Stomach (tissue), 8 donors: ENCODE measurements at regions not wholly inside any gene's neighbourhood (a gene's known extent, or its start where the extent isn't known, plus 50 kb on each side); places are given as distances from the start of the nearest gene placed in this dataset.

Experiments used
- DNase-seq, 2 donors: peaks; one replicate each; pipeline versions ENCODE4 v3.0.0 to v3.0.0-alpha.2; 2013 to 2019
- H3K27ac ChIP-seq, 5 donors: fragments of 200-600 bp in 4 of 5; sonication (generic) in 4 of 5; one replicate each; pipeline ENCODE4 v1.5.1; 2013 to 2019; ENCODE audit warnings: mild to moderate bottlenecking in 1 of 5, moderate library complexity in 1 of 5
- H3K27me3 ChIP-seq, 3 donors: fragments of 200-600 bp; sonication (generic); one replicate each; pipeline ENCODE4 v1.5.1; 2017 to 2019; ENCODE audit warnings: mixed run types in 1 of 3
- H3K36me3 ChIP-seq, 4 donors: fragments of 200-600 bp; sonication (generic); 1 replicate in 3 of 4; 2 replicates in 1 of 4; pipeline ENCODE4 v1.5.1; 2016 to 2019
- H3K4me1 ChIP-seq, 4 donors: fragments of 200-600 bp; sonication (generic); one replicate each; pipeline ENCODE4 v1.5.1; 2016 to 2019
- H3K4me3 ChIP-seq, 4 donors: fragments of 200-600 bp; sonication (generic) in 3 of 4; one replicate each; pipeline ENCODE4 v1.5.1; 2016 to 2019; ENCODE audit warnings: mild to moderate bottlenecking in 1 of 4
- H3K9me3 ChIP-seq, 4 donors: fragments of 200-600 bp; sonication (generic); one replicate each; pipeline ENCODE4 v1.5.1; 2016 to 2019
- EP300 ChIP-seq: sonication (generic); formaldehyde crosslinking; IDR thresholded peaks from one replicate; pipeline ENCODE4 v1.6.1; 2017; ENCODE audit warnings: antibody characterized with exemption
- POLR2A ChIP-seq, 4 donors: fragments of 450-650 bp; IDR thresholded peaks; one replicate each; pipeline ENCODE4 v1.6.1; 2016; ENCODE audit warnings: antibody characterized with exemption in 4 of 4, control low read depth in 2 of 4, mild to moderate bottlenecking in 1 of 4, moderate library complexity in 1 of 4
- POLR2AphosphoS5 ChIP-seq, 3 donors: sonication (generic); formaldehyde crosslinking; IDR thresholded peaks; one replicate each; pipeline ENCODE4 v1.6.1; 2016; ENCODE audit warnings: antibody characterized with exemption in 3 of 3
- WGBS, 5 donors: extraction: QIAGEN DNeasy Blood & Tissue Kit in 3 of 5; methylation state at CpG; one replicate each; pipeline versions ENCODE4 v1.1.5 to v1.1.7; 2013 to 2018; 5-methylcytosine and 5-hydroxymethylcytosine counted together
- intact Hi-C: fragments of 100-400 bp; cut with DNase I; formaldehyde crosslinking; loops from one replicate; pipeline ENCODE4 v1.15.1; 2023; ENCODE audit warnings: low total_unique reads
- TF ChIP-seq, protein P1 (sequence below), 7 experiments: fragments of 450-650 bp in 4 of 7; fragments of 200-600 bp in 3 of 7; sonication (generic) in 3 of 7; IDR thresholded peaks; one replicate each; pipeline ENCODE4 v1.5.1; 2016 to 2019; ENCODE audit warnings: antibody characterized with exemption in 7 of 7, control low read depth in 2 of 7, mild to moderate bottlenecking in 1 of 7
- donor health status: healthy with polysubstance abuse.
- donor health status: Bipolar disorder and iron deficiency.
- donor health status: healthy.

DNA sequence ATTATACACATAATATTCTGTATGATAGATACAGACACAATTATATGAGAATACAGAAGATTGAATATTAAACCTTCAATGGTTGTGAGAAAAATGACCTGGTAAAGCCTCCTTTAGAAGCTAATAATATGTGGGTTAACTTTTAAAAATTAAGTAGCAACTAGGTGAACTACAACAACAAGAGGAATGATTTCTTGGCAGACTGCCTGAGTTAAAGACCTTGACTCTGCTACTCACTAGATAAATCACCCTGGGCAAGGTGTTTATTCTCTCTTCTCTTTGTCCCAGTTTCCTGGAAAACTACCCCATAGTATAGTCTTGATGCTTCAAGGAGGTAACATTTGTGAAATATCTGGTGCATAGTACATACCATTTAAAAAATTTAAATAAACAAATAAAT lies 519.6 kb upstream of the TENM4 start:
- Histone ChIP-seq H3K27me3 (no peaks in the 10 kb centered on the region), H3K9me3 (peaks cover 3 to 20% (median 8%) of the 10 kb centered on the region in 4 donors), H3K4me1 (no peaks in the 10 kb centered on the region), H3K27ac (no peak overlapping the region), H3K4me3 (no peak overlapping the region), H3K36me3 (no peaks in the 10 kb centered on the region)
- intact Hi-C loops = no loop called here
- DNase-seq = no peak
- TF ChIP-seq EP300 (no peak), POLR2AphosphoS5 (IDR thresholded peaks at IDR 0.05) (no peak), POLR2A (IDR thresholded peaks at IDR 0.05) (no peak)
- TF ChIP-seq, protein P1, sequence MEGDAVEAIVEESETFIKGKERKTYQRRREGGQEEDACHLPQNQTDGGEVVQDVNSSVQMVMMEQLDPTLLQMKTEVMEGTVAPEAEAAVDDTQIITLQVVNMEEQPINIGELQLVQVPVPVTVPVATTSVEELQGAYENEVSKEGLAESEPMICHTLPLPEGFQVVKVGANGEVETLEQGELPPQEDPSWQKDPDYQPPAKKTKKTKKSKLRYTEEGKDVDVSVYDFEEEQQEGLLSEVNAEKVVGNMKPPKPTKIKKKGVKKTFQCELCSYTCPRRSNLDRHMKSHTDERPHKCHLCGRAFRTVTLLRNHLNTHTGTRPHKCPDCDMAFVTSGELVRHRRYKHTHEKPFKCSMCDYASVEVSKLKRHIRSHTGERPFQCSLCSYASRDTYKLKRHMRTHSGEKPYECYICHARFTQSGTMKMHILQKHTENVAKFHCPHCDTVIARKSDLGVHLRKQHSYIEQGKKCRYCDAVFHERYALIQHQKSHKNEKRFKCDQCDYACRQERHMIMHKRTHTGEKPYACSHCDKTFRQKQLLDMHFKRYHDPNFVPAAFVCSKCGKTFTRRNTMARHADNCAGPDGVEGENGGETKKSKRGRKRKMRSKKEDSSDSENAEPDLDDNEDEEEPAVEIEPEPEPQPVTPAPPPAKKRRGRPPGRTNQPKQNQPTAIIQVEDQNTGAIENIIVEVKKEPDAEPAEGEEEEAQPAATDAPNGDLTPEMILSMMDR (IDR thresholded peaks at IDR 0.05) = no peak

- Histone ChIP-seq H3K4me1 (no peaks in the 10 kb centered on the region), H3K36me3 (no peaks in the 10 kb centered on the region), H3K9me3 (peaks cover 3 to 20% (median 8%) of the 10 kb centered on the region in 4 donors), H3K27ac (no peak overlapping the region), H3K4me3 (no peak overlapping the region), H3K27me3 (no peaks in the 10 kb centered on the region)
- WGBS, 5 donors = 61 to 96% (median 78%) methylated on average over 2 of the region's 2 CpGs
- no peak for DNase-seq
- TF ChIP-seq, protein P1 (IDR thresholded peaks at IDR 0.05) = no peak
- TF ChIP-seq POLR2AphosphoS5 (IDR thresholded peaks at IDR 0.05) (no peak), POLR2A (IDR thresholded peaks at IDR 0.05) (no peak), EP300 (no peak)
- intact Hi-C loops = no loop called here
These were observed 518.5 kb upstream of the TENM4 start for GRCh38 chr11:79959318-79959717.

DNA sequence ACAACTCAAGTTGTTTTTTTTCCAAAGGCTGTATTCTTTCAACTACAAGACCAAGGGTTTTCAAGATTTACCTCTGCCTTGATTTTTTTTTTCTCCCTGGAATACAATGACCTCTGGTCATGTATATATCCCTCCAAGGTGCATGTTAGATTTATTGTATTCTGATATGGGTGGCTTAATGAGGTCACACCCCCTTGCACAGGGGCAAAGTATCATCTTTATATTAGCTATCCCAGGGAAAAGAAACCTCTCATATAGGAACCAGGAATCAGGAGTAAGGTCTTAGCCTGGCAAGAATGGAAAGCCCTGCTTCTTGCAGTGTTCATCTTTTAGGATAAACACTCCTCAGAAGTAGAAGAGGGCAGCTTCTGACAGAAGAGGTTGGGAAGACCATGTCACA lies 516.9 kb upstream of the TENM4 start:
- DNase-seq = no peak
- H3K36me3 ChIP-seq = no peaks in the 10 kb centered on the region
- no peak overlapping the region for H3K27ac ChIP-seq
- no peaks in the 10 kb centered on the region for H3K4me1 ChIP-seq
- intact Hi-C loops = no loop called here
- peaks cover 3 to 20% (median 8%) of the 10 kb centered on the region in 4 donors for H3K9me3 ChIP-seq
- H3K27me3 ChIP-seq = no peaks in the 10 kb centered on the region
- TF ChIP-seq POLR2A (IDR thresholded peaks at IDR 0.05) = no peak
- TF ChIP-seq, protein P1 (IDR thresholded peaks at IDR 0.05) = no peak
- no peak for TF ChIP-seq EP300
- TF ChIP-seq POLR2AphosphoS5 (IDR thresholded peaks at IDR 0.05) = no peak
- no peak overlapping the region for H3K4me3 ChIP-seq

DNA sequence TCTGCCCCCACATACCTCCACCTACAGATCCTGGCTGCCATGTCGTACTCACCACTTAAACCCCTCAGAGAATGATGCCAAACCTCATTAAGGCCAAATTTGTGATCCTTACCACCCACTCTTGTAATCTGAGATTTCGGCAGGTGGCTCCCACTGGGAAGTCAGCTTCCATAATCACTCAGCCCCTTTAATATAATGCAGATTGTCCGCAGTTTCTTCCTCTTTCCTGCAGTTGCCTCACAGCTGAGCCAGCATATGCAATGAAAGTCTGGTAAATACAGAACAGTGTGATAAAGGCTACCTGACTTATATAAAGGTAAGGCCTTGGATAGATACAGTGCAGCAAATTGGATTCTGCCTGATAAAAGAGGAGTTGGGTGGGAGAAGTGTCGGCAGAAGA lies 515.2 kb upstream of the TENM4 start:
- no peak for TF ChIP-seq POLR2AphosphoS5 (IDR thresholded peaks at IDR 0.05)
- no peak for TF ChIP-seq EP300
- TF ChIP-seq, protein P1 (IDR thresholded peaks at IDR 0.05) = no peak
- no peak for TF ChIP-seq POLR2A (IDR thresholded peaks at IDR 0.05)
- Histone ChIP-seq H3K4me3 (no peak overlapping the region), H3K4me1 (no peaks in the 10 kb centered on the region), H3K27me3 (no peaks in the 10 kb centered on the region), H3K27ac (no peak overlapping the region), H3K36me3 (no peaks in the 10 kb centered on the region), H3K9me3 (peaks cover 3 to 20% (median 8%) of the 10 kb centered on the region in 4 donors)
- no peak for DNase-seq
- 77 to 93% (median 89%) methylated on average over 4 of the region's 4 CpGs for WGBS, 5 donors
- intact Hi-C loops = no loop called here
